D721Med (cell line): ENCODE measurements at regions not wholly inside any gene's neighbourhood (a gene's known extent, or its start where the extent isn't known, plus 50 kb on each side); places are given as distances from the start of the nearest gene placed in this dataset.

Source experiments
- DNase-seq: peaks from one replicate; pipeline ENCODE4 v3.0.0; 2011; ENCODE audit warnings: low spot score; ENCODE audit not compliant: insufficient read length
- FAIRE-seq: peaks from 2 replicates; lab custom pipeline; 2011; peaks lifted over from hg19 to GRCh38; lab: Jason Lieb, UNC
- CTCF ChIP-seq: IDR thresholded peaks from 2 replicates; pipeline ENCODE4 v1.5.1; 2012; ENCODE audit warnings: mild to moderate bottlenecking, control low read depth; ENCODE audit not compliant: insufficient read depth; ENCODE audit errors: missing control alignments

GRCh38 chr6:132933090-132933489 lies 118.7 kb downstream of the RPS12 start:
- no peak for DNase-seq
- TF ChIP-seq CTCF = no peak
- no peak for FAIRE-seq

DNA sequence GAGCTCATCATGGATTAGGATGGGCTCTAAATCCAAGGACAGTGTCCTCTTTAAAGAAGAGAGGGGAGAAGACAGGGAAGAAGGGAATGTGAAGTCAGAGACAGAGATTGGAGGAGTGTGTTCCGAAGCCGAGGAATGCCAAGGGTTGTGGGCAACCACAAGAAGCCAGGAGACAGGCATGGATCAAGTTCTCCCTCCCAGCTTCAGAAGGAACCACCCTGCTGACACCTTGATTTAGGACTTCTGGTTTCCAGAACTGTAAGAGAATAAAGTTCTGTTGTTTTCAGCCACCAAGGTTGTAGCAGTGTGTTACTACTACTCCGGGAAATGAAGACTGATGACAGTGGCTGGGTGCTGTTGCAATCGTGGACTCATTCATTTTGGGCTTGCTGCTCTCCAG lies 120.1 kb downstream of the RPS12 start:
- no peak for TF ChIP-seq CTCF
- FAIRE-seq (no peak), DNase-seq (no peak)

DNA sequence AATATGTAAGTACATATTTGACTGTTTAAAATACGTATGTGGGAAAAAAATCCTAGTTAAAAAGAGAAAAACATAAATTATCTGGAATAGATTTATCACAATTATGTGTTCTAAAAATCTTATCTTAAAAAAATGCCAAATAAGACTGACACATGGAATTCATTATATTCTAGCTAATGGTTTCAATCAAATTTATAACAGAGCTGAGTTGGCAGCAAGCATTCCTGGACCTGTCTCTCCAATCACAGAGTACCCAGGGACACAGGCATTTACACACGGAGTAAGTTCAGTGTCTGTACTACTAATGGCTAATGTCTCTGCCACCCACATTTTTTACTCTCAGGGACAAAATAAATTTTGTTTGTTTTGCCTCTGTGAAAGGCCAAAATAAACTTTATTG lies 122.3 kb downstream of the RPS12 start:
- no peak for TF ChIP-seq CTCF
- no peak for FAIRE-seq

GRCh38 chr6:132937466-132937906 lies 123.1 kb downstream of the RPS12 start:
- FAIRE-seq (no peak), DNase-seq (no peak)
- TF ChIP-seq CTCF = peak; percentile 63

More for the DNA sequence above, 122.3 kb downstream of the RPS12 start:
- DNase-seq = no peak

GRCh38 chr6:132948889-132949288 lies 134.5 kb downstream of the RPS12 start:
- no peak for DNase-seq
- no peak for FAIRE-seq
- TF ChIP-seq CTCF = no peak

- no peak for DNase-seq
- FAIRE-seq = no peak
- TF ChIP-seq CTCF = no peak
Measured at GRCh38 chr6:132950566-132950965, 136.2 kb downstream of the RPS12 start.

DNA sequence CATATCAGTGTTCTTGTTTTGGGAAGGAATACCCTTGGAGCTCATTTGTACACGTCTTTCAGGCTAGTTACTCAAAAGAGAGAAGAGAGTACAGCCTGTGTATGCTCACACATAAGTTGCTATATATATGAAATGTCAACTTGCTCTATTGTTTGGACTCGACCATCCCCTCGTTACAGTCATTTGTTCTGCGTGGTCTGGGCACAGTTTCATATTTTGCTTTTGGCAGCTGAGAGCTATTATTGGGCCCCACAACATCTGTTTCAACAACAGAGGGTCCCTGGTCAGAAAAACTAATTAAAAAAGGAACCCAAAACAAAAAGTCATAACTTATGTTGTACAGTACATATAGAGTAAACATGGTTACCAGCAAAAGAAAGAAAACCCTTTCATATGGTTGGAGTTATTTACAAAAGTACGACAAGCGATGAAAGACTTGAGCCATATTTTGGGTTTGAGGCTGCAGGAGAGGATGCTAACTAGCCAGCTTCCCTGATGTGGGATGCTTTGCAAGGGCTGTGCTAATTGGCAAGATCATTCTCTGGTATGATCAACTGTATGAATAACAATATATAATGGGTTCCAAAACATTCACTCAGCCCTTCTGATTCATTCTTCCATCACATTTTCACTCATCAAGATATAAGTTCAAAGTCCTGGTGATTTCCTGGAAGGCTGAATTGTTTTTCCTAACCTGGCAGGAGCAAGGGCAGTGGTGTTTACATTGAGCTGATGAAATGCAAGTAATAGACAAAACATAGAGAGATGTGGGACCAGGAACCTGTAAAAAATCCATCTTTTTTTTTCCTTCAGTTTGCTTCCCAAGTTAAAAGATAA lies 137.9 kb downstream of the RPS12 start:
- TF ChIP-seq CTCF = no peak
- no peak for DNase-seq
- no peak for FAIRE-seq
